Epithelial cell of prostate (primary cell): ENCODE measurements at regions not wholly inside any gene's neighbourhood (a gene's known extent, or its start where the extent isn't known, plus 50 kb on each side); places are given as distances from the start of the nearest gene placed in this dataset.
A peak's percentile ranks its signal among the peaks of the same experiment; 100 is the strongest.

Experiments
- DNase-seq: peaks from one replicate; pipeline ENCODE4 v3.0.0-alpha.2; 2011; ENCODE audit warnings: low read depth, low spot score
- H3K27ac ChIP-seq: fragments of 450-650 bp; 2 replicates; pipeline ENCODE4 v1.5.1; 2017; ENCODE audit warnings: mild to moderate bottlenecking

DNA sequence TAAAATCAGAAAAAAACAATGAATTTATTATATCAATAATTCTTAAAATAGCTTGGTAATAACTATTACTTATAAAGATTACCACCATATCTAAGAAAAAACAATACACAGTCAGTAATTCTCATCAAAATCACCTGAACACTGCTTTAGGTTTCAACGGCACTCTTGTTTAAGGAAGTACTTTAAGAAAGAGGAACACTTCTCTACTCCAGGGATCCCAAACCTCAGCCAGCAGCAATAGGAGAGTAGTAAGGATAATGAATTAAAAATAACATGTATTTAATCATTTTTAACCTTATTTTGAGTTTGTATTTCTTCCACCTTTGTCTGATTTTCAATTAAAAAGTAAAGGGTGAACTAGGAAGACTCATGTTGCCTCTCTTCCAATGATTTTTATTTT, 494.0 kb upstream of the NR2F2 start:
- no peak for DNase-seq
- no peak overlapping the region for H3K27ac ChIP-seq

DNA sequence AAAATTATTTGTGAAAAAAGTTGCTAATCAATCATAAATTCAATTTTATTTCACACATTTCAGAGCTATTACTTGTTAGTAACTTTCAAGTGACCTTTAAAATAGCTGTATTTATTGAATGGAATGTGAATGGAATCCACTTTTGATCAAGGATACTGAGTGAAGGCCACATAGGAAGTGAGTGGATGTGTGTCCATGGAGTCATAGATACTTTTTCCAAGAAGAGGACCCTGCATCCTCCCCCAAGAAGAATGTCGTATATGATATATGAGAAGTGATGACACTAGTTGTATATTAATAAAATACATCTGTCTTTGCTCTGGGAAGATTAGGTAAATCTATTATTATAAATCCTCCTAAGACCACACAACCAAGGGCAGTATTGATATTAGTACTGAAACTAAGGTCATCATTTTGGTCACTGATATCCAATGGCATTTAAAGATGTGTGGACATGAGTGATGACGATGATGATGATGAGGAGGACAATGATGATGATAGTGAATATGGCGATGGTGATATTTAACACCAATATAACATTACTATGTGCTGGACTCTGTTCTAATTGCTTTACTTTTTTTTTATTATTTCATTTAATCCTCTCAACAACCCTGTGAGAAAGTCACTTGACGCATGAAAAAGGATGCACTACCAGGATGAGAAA, 493.0 kb upstream of the NR2F2 start:
- H3K27ac ChIP-seq, result no peak overlapping the region
- DNase-seq, result no peak

DNA sequence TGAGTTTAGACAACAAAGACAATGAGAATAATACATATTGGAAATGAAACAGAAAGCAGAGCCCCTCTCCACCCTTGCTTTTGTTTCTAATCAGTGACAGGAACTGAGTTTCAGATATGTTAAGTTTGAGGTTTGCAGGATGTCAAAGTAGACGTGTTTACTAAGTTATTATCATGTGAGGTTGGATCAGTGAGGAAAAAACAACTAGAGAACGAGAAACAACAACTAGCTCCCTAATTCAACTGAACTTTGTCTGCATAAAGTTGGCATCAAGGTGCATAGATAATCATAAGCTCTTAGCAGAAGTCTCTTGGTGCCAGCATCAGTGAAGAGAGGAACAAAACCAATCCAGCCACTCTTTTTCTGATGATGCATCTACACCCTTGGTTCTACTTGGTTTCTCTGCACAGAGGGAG, 491.1 kb upstream of the NR2F2 start:
- no peak overlapping the region for H3K27ac ChIP-seq
- DNase-seq, result no peak

DNA sequence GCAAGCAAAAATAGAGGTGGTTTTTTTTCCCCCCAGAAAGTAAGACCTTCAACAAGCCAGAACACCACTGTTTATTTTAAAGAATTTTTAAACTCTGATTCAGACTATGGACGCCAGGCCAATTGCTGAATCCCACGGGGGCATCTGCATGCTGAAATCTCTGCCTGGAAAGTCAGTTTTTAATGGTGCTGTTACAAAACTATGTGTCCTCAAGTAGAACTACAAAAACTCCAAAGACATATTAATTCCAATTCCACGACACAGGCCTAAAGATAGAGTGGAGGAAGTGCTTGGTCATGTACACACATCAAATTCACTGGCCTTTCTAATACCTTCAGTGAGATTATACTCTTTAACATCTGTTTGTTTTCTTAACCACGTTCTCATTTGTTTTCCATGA, 490.5 kb upstream of the NR2F2 start:
- DNase-seq, result no peak
- no peak overlapping the region for H3K27ac ChIP-seq

DNA sequence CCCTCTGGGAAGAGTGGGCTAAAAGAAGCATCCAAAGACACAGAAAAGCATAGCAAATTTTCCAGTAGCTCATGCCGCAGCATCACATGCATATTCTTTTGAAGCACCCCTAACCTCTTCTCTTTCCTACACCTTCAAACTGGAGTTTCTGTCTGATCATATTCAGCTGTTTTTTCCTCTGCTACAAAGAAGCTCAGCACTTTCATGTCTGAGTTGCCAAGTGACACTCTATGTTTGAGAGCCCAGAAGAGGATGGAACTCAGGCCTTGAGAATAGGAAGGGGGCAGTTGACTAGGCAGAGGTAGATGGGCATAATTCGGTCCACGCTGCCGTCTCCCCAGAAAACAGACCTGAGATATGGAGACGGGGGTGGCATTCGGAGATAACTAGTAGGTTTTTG, 489.6 kb upstream of the NR2F2 start:
- DNase-seq, result no peak
- no peak overlapping the region for H3K27ac ChIP-seq

DNA sequence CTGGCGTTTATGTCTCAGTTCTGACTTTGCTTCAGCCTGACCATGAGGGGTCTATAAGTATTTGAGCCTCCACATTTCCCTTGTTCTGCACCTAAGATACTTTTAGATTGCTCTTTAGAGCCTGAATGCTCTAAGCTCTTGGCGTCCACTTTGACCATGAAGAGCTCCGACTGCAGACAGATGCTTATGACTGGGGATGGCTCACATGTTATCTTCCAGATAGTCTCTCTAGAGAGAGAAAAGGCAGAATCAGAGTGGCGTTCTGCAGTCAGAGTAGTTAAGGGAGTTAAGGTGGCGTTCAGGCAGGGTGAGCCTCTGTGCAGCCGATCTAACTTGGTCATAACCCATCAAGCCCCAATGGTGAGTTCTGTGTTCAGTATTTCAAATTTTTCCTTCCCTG, 487.9 kb upstream of the NR2F2 start:
- no peak for DNase-seq
- no peak overlapping the region for H3K27ac ChIP-seq

DNA sequence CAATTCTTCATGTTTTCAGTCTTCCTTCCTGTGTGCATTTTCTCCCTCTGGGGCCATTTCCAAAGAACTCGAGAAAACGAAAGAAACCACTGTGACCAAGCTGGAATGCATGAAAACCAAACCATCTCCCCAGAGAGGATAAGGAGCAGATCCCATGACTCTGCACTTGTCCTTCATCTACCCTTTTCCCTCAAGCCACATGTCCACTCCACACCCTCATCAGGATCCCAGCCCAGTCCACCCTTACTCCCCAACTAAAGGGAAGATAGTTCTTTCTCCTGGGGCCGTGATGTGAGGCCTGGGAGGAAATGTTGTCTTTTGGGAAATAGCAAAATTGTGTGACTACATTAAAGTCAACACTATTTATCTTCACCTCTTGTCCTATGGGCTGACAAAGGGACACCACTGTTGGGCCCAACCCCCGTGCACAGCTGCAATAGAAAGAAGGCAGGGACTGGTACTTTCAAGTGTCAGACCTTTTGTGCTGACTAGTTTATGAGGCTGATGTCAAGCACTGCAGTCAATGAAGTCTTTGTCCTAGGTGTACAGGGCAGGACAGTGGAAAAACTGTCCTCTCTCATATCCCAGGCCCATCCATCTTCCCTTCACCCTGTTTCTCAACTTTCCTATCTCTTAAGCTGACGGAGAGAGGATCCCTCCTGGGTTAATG, 487.1 kb upstream of the NR2F2 start:
- no peak for DNase-seq

DNA sequence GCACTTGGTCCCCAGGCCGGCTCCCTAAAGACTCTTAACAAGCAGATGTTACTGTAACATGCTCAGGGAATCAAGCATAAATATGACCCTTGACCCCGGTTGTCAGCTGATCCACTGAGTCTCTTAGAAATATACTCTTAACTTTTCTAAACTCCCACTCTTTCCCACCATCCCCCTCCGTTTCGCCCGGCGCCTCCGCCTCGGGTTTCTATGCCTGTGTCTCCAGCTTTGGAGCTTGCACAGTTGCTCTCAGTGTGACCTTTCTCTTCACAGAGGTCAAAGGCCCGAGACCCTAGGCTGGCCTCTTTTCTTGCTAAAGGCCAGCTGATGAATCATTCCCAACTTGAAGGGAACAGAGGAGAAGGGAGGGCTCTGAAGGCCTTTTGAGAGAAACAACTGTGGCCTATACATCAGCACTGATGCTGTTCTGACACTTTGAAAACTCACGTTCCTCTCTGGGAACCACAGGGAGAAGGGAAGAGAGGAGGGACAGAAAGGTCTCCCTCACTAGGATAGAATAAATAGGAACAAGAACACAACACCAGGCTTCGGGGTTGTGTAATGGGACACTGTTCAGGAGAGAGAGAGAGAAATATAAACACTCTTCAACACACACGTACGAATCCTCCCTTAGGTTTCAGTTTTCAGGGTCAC, 484.5 kb upstream of the NR2F2 start:
- H3K27ac ChIP-seq, result no peak overlapping the region
- no peak for DNase-seq

More for the DNA sequence above, 487.1 kb upstream of the NR2F2 start:
- no peak overlapping the region for H3K27ac ChIP-seq

DNA sequence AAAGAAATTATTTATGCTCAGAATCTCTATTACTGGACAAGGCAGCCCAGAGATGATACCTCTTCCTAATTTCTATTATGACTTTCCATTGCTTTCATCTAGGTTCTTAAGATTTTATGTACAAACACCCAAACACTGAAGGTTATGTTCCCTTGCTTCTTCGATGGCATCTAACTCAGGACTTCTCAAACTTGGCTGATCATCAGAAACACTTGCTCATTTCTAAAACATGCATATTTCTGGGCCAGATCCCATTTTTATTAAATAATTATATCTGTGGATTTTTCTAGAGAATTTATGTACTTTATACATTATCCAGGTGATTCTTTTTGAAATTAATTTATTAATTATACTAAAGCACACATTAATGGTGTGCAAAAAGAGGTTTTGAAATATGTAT, 482.4 kb upstream of the NR2F2 start:
- no peak overlapping the region for H3K27ac ChIP-seq
- no peak for DNase-seq

DNA sequence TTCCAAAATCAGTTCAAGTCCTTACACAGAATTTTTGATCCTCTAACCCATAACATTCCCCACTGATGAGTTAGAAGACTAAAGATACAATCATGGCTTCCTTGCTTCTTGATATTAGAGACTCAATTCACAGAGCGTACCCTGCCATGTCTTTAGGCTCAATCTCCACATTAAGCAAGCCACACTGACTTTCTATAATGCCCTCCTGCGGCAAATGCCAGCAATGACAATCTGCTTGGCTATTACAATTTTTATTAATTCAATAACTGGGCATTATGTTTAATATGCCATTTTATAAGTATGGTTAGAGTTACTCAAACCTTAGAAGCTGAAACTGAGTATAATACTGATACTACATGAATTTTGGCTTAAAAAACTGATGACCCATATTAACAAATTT, 479.7 kb upstream of the NR2F2 start:
- no peak for DNase-seq
- H3K27ac ChIP-seq, result no peak overlapping the region

DNA sequence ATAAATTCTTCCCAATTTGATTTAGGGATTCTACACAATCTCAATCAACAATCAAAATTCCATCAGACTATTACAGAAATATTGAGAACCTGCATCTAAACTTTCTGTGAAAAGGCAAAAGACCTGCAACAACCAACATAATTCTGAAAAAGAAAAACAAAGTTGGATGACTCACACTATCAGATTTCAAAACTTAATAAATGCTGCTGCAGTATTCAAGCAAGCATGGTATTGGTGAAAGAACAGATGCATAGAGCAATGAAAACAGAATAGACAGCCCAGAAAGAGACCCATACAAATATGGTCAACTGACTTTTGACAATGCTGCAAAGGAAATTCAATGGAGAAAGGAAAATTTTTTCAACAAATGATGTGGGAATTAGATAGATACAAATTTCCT, 477.1 kb upstream of the NR2F2 start:
- no peak for DNase-seq
- H3K27ac ChIP-seq, result no peak overlapping the region

DNA sequence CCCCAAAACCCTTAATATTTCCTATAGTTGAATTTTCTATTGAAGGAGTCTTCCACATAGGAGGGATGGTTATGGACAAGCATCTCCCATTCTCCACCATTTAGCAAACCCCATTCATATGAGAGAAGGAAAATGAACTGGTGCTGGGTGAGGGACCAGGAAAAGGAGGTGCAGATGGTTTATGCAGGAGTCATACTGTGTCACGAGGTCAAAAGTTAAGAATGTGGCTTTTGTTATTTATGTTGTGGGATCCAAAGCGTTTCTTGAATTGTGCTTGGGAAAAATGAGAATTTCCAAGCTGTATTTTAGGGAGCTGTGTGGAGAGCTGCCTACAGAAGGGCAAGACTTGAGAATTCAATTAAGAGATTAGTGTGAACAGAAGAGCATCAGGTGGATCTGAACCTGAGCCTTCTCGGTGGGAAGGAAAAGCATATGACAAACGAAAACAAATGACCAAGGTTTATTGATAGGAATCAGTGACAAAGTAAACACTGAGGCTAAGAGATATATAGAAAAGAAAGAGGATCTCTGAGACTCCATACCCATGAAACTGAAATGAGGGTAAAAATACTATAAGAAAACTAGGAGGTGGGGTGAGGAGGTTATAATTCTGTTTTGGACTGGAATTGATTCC, 473.3 kb upstream of the NR2F2 start:
- no peak overlapping the region for H3K27ac ChIP-seq
- no peak for DNase-seq

DNA sequence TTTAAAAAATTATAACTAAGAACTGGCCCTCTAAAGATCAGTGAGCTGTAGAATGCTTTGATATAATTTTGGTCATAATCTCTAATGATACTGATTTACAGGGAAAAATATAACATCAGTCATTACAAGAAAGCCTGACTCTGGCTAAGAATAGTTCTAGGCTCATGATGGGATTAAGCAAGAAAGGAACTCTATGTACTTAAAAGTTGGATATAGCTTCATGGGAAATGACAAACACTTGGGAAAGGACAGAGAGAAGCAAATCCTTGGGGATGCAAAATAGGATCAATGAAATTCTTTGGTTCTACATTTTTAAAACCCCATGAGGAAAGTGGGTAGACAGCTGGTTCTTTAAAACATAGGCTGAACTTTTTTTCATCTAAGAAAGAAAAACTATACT, 472.7 kb upstream of the NR2F2 start:
- H3K27ac ChIP-seq, result no peak overlapping the region
- no peak for DNase-seq

DNA sequence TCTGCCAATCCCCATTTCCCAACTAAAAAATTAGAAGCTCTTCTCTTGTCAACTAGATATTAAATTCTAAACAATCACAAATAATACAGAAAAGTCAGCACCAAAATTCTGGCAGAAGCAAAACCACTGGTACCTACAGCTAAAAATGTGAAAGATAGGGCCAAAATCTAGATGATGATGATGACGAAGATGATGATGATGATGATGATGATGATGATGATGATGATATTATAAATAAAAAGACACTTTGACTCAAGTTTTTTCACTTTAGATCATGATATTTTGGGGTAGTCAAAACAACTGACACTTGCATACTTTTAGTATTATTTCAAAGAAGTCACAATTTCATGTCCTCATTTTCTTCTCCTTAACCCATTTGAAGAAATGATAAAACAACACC, 470.1 kb upstream of the NR2F2 start:
- DNase-seq, result no peak
- H3K27ac ChIP-seq, result no peak overlapping the region

DNA sequence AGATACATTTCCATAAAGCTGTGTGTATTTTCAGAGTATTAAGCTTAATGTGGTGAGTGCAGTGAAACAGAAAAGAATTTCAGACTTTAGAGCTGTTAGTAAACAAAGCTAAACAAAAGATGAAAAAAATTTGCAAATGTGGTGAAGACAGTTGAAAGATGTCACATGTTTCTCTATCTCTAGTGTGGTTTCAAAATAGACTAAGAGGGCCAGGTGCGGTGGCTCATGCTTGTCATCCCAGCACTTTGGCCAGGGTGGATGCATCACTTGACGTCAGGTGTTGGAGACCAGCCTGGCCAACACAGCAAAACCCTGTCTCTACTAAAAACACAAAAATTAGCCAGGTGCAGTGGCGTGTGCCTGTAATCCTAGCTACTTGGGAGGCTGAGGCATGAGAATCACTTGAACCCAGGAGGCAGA, 466.0 kb upstream of the NR2F2 start:
- no peak overlapping the region for H3K27ac ChIP-seq
- no peak for DNase-seq

DNA sequence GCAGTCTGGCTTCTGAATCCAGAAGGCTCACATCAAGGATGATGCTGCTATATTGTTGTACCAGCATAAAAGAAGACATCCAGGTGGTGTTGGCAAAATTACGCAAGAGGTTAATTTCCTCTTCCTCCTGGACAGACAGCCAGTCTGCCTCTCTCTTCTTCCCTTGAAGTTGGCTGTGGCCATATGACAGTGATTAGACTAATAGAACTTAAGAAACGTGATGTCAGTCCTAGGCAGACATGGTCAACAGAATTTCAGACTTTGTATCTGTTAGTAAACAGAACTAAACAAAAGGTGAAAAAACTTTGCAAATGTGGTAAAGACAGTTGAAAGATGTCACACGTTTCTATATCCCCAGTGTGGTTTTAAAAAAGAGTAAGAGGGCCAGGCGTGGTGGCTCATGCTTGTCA, 465.2 kb upstream of the NR2F2 start:
- no peak overlapping the region for H3K27ac ChIP-seq
- DNase-seq, result no peak

DNA sequence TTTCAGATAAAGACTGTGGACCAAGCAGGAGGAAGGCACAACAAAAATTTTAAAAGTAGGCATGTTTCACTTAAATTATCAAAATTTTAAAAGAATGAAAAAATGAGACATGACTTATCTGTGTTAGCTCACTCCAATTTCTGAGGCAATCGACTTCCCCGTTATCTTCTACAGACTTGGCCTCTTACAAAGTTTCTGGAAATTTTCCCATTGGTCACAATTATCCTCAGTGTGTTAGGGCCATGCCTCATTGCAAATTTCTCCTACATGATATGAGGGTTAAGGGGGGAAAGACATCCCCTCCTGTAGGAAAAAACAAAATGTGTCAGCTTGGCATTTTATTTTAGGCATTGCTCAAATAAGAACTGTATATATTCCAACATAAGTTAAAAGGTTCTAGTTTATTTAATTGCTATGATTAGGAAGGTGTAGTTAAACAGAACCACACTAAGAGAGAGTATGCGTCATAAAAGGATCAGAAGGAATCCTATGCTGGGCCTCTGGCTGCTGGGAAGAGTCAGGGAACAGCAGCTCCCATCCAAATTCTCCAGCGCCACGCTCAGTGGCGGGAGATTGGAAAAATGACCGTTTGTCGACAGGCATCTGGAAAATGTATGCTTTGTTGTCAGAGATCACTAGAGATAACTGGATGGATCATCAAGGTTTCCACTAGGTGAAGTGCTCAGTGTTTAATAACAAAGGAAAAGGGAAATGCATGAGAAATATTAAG, 463.6 kb upstream of the NR2F2 start:
- H3K27ac ChIP-seq, result no peak overlapping the region
- no peak for DNase-seq

DNA sequence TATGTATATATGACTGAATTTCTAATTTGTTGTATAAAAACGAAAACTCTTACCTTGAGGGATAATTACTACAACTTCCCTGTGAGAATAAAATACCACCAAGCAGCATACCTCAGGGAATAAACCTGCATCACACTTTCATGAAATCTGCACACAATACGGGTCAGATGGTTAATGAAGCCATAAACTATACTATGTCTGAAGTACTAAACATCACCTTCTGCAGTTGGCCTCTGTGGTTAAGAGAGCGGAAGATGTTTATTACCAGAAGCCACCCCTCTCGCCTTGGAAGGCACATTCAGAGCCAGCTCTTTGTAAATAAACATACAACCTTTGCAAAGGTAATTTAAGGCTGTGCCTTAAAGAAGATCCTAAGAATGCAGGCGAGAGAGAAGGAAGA, 462.1 kb upstream of the NR2F2 start:
- no peak overlapping the region for H3K27ac ChIP-seq
- no peak for DNase-seq

DNA sequence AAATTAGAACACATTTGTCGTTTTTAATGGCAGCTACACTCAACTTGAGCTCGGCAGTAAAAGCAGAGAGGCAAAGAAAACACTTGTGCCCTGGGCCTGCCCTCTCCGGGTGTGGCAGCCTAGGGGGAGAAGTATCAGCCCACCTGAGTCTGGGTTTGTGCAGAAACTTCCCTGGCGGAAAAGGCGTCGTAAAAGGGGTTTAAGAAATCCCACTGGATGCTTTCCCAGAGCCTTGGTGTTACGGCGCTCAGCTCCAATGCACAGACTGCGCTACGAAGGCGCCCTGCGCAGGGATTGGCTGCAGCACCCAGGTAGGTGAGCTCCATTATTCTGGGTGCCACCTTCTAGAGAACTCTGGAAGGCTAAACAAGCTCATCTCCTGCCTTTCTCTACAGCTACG, 461.5 kb upstream of the NR2F2 start:
- no peak overlapping the region for H3K27ac ChIP-seq
- no peak for DNase-seq

DNA sequence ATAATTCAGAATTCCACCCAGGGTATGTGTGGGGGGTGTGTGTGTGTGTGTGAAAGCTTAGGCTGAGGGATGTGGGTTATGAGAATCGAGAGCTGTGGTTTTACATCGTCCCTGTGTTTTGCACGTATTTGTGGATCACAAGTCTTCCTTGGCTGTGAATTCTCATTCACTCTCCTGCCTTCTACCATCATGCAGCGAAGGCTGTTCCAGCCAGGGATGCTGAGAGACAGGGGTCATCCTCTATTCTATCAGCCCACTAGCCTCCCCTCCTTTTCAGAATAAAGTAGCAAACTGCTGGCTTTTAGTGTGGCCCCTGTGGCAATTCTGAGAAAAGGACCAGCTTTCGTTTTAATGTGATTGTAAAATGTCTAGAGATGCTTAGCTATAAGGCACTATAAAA, 460.6 kb upstream of the NR2F2 start:
- no peak overlapping the region for H3K27ac ChIP-seq
- no peak for DNase-seq

DNA sequence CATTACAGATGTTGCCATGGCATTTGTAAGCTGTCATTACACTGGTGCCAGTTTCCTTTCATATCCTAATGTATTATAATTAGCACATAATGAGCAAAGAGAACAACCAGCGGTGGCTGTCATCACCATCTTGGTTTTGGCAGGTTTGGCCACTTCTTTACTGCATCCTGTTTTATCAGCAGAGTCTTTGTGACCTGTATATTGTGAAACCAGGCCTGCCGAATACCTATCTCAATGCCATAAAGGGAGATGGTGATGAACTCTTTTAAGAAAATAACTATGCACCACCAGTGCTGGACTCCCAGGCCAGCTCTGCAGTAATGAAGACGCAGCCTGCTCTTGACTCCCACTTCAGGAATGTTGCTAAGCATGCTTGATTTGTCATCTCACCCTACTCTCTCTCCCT, 458.1 kb upstream of the NR2F2 start:
- peak; percentile 87 for DNase-seq
- H3K27ac ChIP-seq, result peak overlapping the region; percentile 65
